ENCODE measurements at regions not wholly inside any gene's neighbourhood (a gene's known extent, or its start where the extent isn't known, plus 50 kb on each side); places are given as distances from the start of the nearest gene placed in this dataset.

DNA sequence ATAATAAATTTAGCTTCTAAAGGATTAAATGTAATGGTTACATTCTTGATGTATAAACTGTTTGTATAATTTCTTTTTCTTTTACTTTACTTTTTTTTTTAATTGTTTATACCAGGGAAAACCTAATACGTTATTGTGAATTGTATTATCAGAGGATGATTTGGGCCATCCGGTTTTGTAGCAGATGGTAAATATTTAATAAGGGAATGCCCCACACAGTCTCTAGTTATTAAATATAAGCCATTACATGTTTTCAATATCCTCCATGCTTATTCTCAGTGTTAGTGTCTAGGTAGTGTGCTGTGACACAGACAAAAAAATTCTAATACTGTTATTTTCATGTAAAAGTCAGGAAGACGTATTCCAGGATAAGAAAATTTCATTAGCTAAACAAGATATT is 553.9 kb downstream of the ZNF804A start:
- DNase-seq: no peak

DNA sequence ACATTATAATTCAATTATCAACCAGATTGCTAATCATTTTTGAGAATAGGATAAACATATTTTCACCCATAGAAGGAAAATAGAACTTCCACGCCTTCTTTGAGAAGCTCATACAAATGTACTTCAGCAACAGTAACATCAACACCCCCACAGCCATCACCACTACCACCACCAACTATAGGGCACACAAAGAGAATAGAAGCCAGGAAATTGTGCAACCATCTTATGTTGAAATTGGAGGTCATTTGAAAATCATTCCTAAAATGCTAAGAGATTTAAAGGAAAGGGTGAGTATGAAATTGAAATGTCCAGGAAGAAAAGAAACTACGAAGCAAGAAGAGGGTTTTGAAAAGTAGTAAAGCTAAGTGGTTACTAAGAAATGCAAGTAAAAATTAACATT is 563.4 kb downstream of the ZNF804A start:
- DNase-seq: no peak

DNA sequence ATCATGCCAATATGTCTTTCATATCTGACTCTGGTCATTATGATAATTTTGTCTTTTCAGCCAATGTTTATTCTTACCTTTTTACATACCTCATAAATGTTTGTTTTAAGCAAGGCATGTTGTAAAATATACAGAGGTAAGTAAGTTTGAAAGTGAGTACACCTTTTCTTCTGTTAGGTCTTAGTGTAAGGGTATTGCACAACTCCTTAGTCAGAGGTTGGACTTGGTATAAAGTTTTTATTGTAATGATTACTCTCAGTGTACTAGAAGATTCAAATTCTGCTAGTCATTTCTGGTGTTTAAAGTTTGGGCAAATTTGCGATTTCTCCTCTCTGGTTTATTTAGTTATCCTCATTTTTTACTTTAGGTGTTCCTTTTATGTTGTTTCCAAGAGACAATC is 564.3 kb upstream of the FSIP2 start:
- DNase-seq: no peak

DNA sequence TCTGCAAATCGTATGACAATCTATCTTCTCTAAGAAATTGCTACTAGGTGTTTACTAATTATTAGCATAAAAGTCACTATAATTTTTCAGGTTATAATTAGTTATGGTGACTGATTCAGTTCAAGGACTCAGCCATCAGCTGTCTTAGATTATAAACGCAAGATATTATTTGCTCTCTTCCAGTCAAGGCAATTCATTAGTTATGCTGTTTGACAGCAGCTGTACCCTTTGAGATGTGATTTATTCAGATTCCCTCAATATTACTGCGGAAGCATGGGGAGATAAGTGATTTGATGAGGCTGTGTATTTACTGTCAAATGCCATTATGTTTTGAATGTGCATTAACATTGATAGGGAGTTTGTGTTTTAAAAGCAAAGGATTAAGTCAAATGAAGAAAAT is 558.9 kb upstream of the FSIP2 start:
- no peak for DNase-seq

DNA sequence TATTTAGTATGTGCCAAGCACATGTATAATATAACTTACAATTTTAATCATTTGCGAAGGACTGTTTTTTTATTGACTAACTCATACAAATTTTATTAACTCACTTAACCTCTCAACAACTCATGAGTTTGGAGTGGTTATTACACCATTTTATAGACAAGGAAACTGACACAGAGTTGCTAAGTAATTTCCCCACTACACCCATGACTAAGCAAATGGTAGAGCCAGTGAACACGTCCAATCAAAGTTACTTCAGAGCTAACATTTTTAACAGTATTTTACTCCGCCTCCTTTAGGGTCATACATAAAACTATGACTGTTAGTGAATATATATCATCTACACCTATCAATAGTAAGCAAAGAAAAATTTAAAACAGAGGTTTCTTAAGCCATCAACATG is 556.7 kb upstream of the FSIP2 start:
- no peak for DNase-seq

DNA sequence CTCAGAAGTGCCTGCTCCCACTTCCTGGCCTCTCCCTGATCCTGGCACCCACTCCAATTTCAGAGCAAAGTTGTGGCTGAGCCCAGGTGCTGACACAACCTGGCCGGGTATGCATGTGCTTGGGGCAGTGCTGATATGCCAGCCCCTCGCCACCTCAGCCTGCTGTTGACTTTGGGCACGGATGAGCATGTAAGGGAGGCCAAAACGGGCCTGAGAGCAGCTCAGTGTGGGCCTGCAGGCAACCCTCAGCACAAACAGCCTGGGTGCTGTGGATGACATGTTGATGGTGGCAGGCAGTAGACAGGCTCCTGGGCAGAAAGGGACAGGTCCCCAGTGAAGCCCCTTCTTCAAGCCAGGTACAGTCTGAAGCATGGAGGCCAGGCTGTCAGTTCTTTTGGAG is 553.6 kb upstream of the FSIP2 start:
- no peak for DNase-seq

DNA sequence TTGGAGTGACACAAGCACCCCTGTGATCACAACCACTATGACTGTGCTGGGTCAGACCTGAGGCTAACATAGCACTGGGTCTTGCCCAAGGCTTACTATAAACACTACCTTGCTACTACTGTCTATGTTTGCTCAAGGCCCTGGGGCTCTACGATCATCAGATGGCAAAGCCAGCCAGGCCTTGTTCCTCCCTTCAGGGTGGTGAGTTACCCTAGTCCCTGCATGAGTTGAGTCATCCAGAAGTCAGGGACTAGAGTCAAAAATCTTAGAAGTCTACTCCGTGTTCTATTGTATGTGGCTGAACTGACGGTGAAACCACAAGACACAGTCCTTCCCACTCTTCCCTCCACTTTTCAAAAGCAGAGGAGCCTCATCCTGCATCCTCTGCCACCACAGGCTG is 551.2 kb upstream of the FSIP2 start:
- no peak for DNase-seq

DNA sequence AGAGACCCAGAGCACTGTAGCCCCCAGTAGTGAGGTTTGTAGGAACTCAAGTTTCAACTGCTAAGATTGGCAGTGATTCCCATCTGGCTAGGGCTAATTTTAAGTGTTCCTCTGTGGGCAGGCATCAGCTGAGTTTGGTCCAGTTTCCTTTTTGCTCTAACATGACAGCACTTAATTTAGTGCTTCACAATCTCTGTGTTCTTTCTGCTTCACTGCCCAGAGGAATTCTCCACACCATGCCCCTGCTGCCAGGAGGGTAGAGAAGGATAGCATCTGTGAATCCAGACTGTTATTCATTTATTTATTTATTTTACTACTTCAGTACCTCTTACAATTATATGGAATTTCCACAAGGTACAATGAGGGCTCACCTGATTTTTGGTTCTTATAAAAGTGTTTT is 549.9 kb upstream of the FSIP2 start:
- no peak for DNase-seq

DNA sequence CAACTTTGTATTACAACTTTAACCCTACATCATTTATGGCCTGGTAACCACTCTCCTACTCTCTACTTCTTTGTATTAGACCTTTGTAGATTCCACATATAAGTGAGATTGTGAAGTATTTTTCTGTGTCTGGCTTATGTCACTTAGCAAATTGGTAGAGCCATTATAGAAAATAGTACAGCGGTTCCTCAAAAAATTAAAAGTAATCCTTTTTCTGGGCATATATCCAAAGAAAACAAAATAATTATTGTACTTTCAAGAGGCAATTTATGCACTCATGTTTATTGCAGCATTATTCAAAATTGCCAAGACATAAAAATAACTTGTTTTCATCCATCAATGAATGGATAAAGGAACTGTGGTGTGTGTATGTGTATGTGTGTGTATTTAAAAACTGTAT is 537.5 kb upstream of the FSIP2 start:
- no peak for DNase-seq

DNA sequence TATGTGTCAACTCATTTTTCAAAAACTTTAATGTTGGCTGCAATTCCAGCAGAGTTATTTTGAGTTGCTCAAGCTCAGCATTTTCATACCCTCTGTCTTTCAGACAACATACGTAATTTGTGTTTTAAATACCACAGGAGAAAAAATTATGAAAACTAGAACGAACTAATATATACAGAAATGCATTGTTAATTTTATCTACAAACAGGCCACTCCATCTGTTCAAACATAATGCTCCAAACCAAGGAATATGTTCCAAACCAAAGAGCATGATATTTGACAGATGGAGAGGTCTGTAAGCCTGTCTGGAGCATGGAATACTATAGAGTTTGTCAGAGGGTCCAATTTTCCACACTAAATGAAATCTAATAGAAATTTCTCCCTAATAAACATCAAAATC is 536.2 kb upstream of the FSIP2 start:
- DNase-seq: no peak

DNA sequence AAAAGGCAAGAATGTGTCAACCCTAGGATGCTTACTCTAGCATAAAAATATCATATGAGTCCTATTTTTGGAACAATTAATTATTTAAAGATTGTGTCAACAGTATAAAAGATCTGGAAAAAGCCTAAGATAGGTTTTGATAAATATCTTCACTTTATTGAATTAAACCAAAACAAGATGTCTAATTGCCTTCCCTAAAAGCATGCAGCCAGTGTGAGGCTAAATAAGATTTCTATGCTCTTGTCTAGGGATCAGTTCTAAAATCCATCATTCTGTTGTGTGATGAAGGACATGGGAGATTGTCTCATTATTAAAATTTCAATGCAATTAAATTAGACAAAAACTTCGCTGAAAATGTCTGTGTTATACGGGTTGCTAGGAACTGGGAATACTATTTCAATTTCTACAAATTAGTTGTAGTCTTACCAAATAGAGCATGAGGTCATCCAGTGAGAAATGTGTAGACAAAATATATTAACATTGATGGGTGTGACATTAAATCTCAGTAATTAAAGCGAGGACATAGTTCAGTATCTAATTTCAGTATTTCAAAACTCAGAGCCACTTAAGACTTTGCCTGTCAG is 535.6 kb upstream of the FSIP2 start:
- DNase-seq: no peak

DNA sequence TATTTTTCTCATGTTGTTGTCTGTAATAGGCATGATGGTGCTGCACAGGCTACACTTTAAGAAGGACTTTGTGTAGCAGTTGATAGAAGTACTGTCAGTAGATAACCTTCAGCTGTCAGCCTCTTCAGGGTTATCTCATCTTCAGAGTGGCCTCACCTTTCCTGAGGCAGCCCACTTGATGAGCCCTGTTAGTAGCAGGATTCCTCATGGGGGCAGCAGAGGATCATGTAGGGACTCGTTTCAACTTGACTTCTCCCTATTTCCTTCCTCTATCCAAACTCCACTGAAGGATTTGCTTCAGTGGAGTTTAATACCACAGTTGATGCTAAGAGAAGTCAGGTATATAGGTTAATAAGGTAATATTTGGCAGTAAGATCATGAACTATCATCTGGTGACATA is 530.3 kb upstream of the FSIP2 start:
- no peak for DNase-seq

DNA sequence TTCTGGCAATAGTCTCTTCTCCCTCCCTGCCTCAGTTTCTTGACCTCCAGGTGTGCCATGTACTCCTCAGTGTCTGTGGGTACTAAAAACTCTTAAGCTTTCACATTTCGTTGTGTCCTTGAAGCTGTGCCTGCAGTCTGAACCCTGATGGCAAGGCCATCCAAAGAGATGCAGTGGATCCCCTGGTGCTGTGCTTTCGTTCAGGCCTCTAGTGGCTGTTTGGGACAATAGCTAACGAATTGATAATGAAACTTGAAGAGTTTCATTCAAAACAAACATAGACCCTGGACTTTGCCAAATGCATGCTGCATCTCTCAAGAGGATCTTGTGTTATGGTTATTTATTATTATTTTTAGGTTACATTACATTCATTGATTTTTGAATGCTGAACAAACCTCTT is 523.1 kb upstream of the FSIP2 start:
- no peak for DNase-seq

DNA sequence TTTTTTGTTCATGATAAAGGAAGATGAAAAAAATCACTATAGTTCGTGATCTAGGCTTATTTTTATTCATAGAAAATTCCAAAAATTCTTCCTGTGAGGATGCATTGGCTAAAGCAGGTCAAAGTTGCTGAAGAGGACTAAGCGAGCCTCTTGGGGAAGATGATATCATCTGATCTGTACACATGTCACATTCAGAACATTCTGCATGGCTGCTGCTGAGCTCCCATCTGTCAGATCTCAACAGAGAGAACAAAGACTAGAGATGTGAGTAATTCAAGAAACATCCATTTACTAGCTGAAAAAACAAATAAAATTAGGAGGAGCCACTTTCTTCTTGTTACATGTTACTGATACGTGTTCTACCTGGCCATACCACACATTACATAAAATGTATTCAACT is 518.6 kb upstream of the FSIP2 start:
- no peak for DNase-seq

DNA sequence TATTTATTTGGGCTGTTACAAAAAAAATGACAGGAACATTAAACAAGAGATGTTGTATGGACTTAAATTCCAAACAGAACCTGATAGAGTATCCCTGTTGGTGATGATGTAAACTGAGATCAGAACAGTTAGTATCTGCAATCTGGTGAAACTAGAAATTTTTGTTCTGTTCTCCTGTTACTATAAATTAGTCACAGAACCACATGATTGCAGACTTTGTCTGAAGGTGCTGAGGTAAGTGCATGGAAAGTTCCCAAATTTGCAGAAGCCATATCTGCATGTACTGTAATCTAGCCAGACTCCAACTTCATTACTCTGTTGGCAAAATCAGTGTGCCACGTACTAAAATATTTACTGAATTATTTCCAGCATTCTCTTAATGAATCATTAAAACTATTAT is 516.3 kb upstream of the FSIP2 start:
- DNase-seq: no peak

DNA sequence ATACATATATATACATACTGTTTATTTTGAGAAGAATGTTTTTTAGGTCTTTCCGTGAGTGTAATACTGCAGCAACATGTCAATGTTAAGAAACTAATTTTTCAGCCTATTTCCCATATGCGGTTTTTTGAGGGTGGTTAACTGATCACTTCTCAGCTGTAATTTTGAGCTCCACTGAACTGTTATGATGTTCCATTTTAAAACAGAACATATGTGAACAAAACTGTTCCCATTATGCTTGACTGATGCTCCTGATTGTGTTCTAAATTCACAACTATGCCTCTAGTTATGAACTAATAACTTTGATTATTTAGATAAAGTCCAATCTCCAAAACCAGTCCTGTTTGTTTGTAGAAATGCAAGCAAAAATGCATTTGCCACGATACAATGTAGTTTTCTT is 511.2 kb upstream of the FSIP2 start:
- no peak for DNase-seq

DNA sequence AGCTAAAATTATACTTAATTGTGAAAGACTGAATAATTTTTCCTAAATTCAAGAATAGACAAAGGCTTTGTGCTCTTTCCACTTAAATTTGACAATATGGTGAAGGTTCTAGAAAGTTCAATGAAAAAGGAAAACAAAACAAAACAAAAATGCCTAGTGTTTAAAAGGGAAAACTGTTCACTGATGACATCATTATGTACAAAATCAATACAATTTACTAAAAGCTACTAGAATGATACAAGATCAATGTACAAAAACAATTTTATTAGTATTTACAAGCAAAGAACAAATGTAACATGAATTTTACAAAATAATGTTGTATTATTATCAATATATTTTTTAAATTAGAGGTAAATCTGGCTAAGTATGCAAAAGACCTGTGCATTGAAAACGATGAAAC is 499.1 kb upstream of the FSIP2 start:
- DNase-seq: no peak

DNA sequence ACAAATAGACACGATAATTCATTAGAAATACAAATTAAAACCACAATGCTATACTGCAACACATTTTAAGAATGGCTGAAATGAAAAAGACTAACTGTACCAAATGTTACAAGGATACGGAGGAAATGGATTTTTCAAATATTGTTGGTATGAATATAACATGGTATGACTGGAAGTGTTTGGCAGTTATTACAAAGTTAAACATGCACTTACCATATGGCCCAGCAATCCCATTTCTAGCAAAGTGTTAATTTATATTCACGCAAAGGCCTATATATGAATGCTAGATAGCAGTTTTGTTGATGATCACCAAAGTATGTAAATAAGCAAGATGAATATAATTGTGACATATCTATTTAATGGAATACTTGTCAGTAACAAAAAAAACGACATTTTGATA is 497.8 kb upstream of the FSIP2 start:
- no peak for DNase-seq

DNA sequence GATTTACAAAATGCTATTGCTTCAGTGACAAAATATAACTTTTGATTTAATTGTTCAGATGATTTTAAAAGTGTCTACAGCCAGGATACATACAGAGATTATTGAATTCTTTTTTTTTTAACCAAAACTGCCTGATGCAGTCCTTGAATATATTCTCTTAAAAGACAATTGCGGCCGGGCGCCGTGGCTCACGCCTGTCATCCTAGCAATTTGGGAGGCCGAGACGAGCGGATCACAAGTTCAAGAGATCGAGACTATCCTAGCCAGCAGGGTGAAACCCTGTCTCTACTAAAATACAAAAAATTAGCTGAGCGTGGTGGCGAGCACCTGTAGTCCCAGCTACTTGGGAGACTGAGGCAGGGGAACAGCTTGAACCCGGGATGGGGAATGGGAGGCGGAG is 497.0 kb upstream of the FSIP2 start:
- DNase-seq: no peak

DNA sequence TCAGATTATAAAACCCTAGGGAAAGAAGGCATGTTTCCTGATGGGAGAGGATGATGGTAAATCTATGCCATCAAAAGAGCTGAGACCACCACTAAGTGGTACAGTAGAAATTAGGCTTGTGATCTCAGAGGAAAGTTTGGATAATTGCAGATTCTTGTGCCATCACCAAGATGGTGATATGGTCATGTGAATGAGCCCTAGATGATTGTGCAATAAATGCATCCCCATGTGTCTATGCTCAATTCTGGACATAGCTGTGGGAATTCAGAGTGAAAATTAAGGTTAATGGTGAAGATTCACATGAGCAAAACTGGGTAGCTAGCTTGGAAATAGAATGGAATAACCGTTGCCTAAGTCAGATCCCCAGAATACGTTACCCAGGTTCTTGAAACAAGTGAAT is 496.1 kb upstream of the FSIP2 start:
- DNase-seq: no peak

DNA sequence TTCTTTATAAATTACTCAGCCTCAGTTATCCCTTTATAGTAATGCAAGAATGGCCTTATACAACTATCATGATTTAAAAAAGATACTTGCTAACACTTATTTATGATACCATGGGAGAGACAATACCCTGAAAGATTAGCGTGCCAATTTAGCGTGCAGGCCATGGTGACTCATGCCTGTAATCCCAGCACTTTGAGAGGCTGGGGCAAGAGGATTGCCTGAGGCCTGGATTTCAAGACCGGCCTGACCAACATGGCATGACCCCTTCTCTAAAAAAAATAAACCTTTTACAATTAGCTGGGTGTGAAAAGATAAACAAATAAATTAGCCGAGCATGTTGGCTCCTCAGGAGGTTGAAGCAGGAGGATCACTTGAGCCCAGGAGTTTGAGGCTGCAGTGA is 493.4 kb upstream of the FSIP2 start:
- DNase-seq: no peak

DNA sequence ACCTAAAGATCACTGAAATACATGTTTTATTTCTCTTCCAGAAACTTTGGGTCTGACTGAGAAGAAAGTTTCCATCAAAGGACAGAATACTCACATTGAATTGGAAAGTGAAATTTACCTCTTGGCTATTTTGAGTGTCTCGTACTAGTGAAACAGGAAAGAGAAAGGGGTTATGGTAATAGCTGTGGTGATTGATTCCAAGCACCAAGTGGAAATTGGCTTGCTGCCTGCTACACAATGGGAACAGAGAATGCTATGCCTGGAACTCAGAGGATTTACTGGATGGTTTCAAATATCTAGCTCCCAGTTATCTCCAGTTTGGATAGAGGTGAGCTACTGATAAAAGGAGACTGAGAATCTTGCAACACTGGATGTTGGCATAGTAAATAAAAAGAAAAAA is 492.8 kb upstream of the FSIP2 start:
- DNase-seq: no peak

DNA sequence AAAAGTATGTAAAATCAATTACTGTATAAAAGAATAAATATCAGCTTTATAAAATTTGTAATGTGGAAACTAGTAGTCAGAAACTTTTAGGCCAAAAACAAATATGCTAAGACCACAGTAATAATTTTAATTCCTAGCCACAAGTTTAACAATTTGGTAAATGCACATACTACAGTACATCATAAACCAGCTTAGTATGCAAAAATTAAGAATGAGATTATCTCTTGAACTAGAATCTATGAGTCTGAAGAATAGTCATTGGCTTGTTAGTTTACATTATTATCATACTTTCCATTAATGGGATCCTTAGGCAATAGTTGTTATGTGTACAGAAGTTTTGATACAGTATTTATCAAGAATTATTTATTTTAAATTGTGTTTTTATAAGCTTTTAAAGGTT is 491.9 kb upstream of the FSIP2 start:
- no peak for DNase-seq

DNA sequence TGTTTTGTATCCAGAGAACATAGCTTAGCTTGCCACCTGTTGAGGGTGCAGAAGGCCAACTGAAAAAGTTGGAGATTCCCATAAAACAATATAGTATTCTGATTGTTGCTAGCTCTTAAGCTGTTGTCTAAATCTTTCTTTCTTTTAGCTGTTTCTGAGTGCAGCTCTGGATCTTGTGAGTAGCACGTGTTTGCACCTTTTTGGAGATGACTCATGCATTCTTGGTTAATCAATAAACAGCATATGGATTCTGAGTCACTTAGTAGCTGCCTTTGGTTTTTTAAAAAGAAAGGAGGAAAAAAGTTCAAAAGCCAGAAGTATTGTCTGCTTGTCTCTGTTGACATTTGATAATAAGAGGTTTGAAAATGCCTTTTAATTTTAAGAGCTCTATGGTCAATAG is 483.0 kb upstream of the FSIP2 start:
- no peak for DNase-seq

DNA sequence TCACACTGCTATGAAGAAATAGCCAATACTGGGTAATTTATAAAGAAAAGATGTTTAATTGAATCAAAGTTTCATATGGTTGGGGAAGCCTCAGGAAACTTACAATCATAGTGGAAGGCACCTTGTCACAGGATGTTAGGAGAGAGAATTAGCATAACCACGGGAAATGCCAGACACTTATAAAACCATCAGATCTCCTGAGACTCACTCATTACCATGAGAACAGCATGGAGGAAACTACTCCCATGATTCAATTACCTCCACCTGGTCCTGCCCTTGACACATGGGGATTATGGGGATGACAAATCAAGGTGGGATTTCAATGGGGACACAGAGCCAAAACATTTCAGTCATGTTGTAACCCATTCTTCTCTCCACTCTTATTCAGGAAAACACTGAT is 472.9 kb upstream of the FSIP2 start:
- no peak for DNase-seq

DNA sequence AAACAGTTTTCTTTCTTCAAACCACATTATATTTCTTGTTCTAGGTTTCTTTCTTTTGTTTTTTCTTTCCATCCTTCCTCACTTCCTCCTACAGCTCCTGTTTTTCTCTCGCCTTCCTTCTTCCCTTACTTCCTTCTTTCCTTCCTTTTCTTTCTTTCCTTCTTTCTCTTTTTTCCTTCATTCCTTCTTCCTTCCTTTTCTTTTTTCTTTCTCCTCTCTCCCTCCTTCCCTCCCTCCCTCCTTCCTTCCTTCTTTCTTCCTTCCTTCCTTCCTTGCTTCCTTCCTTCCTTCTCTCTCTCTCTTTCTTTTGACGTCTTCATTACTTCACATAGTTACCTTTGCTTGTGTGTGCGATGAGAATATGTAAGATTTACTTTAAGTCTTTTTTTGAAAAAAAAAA is 470.0 kb upstream of the FSIP2 start:
- DNase-seq: no peak
